ENCODE measurements at regions not wholly inside any gene's neighbourhood (a gene's known extent, or its start where the extent isn't known, plus 50 kb on each side); places are given as distances from the start of the nearest gene placed in this dataset.

GRCh38 chr4:112968451-112969159 lies 80.8 kb upstream of the ANK2 start:
- H3K27me3 Mint-ChIP-seq, result peaks cover 0 to 3% of the 10 kb centered on the region in 2 donors
- H3K27ac ChIP-seq (ENCODE audit: low read length), result no peak overlapping the region
- no peak overlapping the region for H3K4me3 Mint-ChIP-seq
- H3K36me3 Mint-ChIP-seq, result no peaks in the 10 kb centered on the region
- no peak for DNase-seq
- no peaks in the 10 kb centered on the region for H3K4me1 Mint-ChIP-seq
- H3K4me1 ChIP-seq (ENCODE audit: control insufficient read depth in 1 of 2, extremely low read depth in 1 of 2, insufficient read depth in 2 of 2, low read length in 2 of 2), result no peaks in the 10 kb centered on the region
- no peaks in the 10 kb centered on the region for H3K36me3 ChIP-seq (ENCODE audit: control insufficient read depth in 2 of 2, extremely low read depth in 1 of 2, insufficient read depth in 1 of 2, low read length in 1 of 2)
- ChIA-PET CTCF (no interaction called here), POLR2A (no interaction called here)
- H3K27ac Mint-ChIP-seq, result no peak overlapping the region
- H3K9me3 Mint-ChIP-seq, result peaks cover 4 to 8% (median 8%) of the 10 kb centered on the region in 3 donors
- no peaks in the 10 kb centered on the region for H3K27me3 ChIP-seq (replicated peaks in 1 of 2; ENCODE audit: control insufficient read depth in 2 of 2, extremely low read depth in 1 of 2, insufficient read depth in 2 of 2, low read length in 1 of 2)
- no peak for ATAC-seq (replicated peaks in 1 of 4)
- no peak overlapping the region for H3K4me3 ChIP-seq (ENCODE audit: control insufficient read depth in 1 of 2, extremely low read depth in 1 of 2, low read length in 1 of 2)
- H3K9me3 ChIP-seq, result no peaks in the 10 kb centered on the region

- ChIA-PET CTCF (no interaction called here), POLR2A (no interaction called here)
- no peak overlapping the region for H3K27ac Mint-ChIP-seq
- WGBS (ENCODE audit: insufficient coverage), result 90% methylated on average over 1 of the region's 2 CpGs
- no peak for DNase-seq
- ATAC-seq (replicated peaks in 1 of 4), result no peak
- no peak overlapping the region for H3K4me3 ChIP-seq (ENCODE audit: control insufficient read depth in 1 of 2, extremely low read depth in 1 of 2, low read length in 1 of 2)
- no peaks in the 10 kb centered on the region for H3K9me3 ChIP-seq
- H3K27me3 ChIP-seq (replicated peaks in 1 of 2; ENCODE audit: control insufficient read depth in 2 of 2, extremely low read depth in 1 of 2, insufficient read depth in 2 of 2, low read length in 1 of 2), result no peaks in the 10 kb centered on the region
- H3K9me3 Mint-ChIP-seq, result no peaks in the 10 kb centered on the region
- peaks cover 0 to 3% of the 10 kb centered on the region in 2 donors for H3K27me3 Mint-ChIP-seq
- no peaks in the 10 kb centered on the region for H3K36me3 ChIP-seq (ENCODE audit: control insufficient read depth in 2 of 2, extremely low read depth in 1 of 2, insufficient read depth in 1 of 2, low read length in 1 of 2)
- H3K36me3 Mint-ChIP-seq, result no peaks in the 10 kb centered on the region
- H3K4me1 Mint-ChIP-seq, result no peaks in the 10 kb centered on the region
- no peak overlapping the region for H3K4me3 Mint-ChIP-seq
- no peak overlapping the region for H3K27ac ChIP-seq (ENCODE audit: low read length)
- H3K4me1 ChIP-seq (ENCODE audit: control insufficient read depth in 1 of 2, extremely low read depth in 1 of 2, insufficient read depth in 2 of 2, low read length in 2 of 2), result no peaks in the 10 kb centered on the region
Observed at GRCh38 chr4:112970903-112971302, 78.5 kb upstream of the ANK2 start.

DNA sequence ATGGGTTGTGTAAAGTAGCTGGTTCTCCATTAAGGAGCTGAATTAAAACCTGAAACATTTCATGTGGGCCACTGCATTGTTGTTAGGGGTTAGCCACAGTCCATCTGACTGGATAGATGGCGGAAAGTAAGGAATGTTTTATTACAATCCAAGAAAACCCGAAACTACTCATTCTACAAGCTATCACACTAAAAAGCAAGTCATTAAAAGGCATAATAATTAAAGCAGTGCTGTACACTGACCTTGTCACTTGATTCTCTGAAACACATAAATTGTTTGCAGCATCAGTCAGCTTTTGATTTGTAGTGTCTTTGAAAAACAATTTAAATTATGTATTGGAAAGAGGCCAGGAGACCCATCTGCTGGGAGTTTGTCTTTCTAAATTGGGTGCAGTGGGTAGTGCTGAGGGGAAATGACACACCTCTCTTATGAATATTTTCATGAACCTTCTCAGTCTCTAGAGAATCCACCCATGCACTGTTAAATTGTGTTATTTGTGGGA lies 75.7 kb upstream of the ANK2 start:
- Histone ChIP-seq H3K27ac (ENCODE audit: low read length) (no peak overlapping the region), H3K27me3 (replicated peaks in 1 of 2; ENCODE audit: control insufficient read depth in 2 of 2, extremely low read depth in 1 of 2, insufficient read depth in 2 of 2, low read length in 1 of 2) (peaks cover 0 to under 1% of the 10 kb centered on the region in 2 experiments), H3K36me3 (ENCODE audit: control insufficient read depth in 2 of 2, extremely low read depth in 1 of 2, insufficient read depth in 1 of 2, low read length in 1 of 2) (no peaks in the 10 kb centered on the region), H3K4me3 (ENCODE audit: control insufficient read depth in 1 of 2, extremely low read depth in 1 of 2, low read length in 1 of 2) (no peak overlapping the region), H3K9me3 (no peaks in the 10 kb centered on the region), H3K4me1 (ENCODE audit: control insufficient read depth in 1 of 2, extremely low read depth in 1 of 2, insufficient read depth in 2 of 2, low read length in 2 of 2) (no peaks in the 10 kb centered on the region)
- Mint-ChIP-seq H3K4me3 (no peak overlapping the region), H3K27ac (no peak overlapping the region), H3K27me3 (peaks cover 0 to 1% of the 10 kb centered on the region in 2 donors), H3K4me1 (no peaks in the 10 kb centered on the region), H3K36me3 (no peaks in the 10 kb centered on the region), H3K9me3 (no peaks in the 10 kb centered on the region)
- no CpG with 5 or more reads among the region's 2 CpGs for WGBS (ENCODE audit: insufficient coverage)
- DNase-seq, result no peak
- ChIA-PET CTCF (interaction anchor here (0.5 to 0.7 kb wide), 3 partner anchors 10 to 133 kb away, joined by 3 to 4 read pairs (median 3); no protein-coding TSS in a partner anchor), POLR2A (no interaction called here)
- no peak for ATAC-seq (replicated peaks in 1 of 4)

GRCh38 chr4:112975567-112976355 lies 73.7 kb upstream of the ANK2 start:
- 60% methylated on average over 1 of the region's 6 CpGs for WGBS (ENCODE audit: insufficient coverage)
- Histone ChIP-seq H3K4me3 (ENCODE audit: control insufficient read depth in 1 of 2, extremely low read depth in 1 of 2, low read length in 1 of 2) (no peak overlapping the region), H3K27me3 (replicated peaks in 1 of 2; ENCODE audit: control insufficient read depth in 2 of 2, extremely low read depth in 1 of 2, insufficient read depth in 2 of 2, low read length in 1 of 2) (peaks cover 0 to 6% of the 10 kb centered on the region in 2 experiments), H3K36me3 (ENCODE audit: control insufficient read depth in 2 of 2, extremely low read depth in 1 of 2, insufficient read depth in 1 of 2, low read length in 1 of 2) (no peaks in the 10 kb centered on the region), H3K9me3 (no peaks in the 10 kb centered on the region), H3K27ac (ENCODE audit: low read length) (no peak overlapping the region), H3K4me1 (ENCODE audit: control insufficient read depth in 1 of 2, extremely low read depth in 1 of 2, insufficient read depth in 2 of 2, low read length in 2 of 2) (no peaks in the 10 kb centered on the region)
- Mint-ChIP-seq H3K4me3 (no peak overlapping the region), H3K27me3 (no peaks in the 10 kb centered on the region), H3K9me3 (no peaks in the 10 kb centered on the region), H3K4me1 (no peaks in the 10 kb centered on the region), H3K27ac (no peak overlapping the region), H3K36me3 (no peaks in the 10 kb centered on the region)
- DNase-seq, result no peak
- no peak for ATAC-seq (replicated peaks in 1 of 4)
- ChIA-PET POLR2A (no interaction called here), CTCF (no interaction called here)

DNA sequence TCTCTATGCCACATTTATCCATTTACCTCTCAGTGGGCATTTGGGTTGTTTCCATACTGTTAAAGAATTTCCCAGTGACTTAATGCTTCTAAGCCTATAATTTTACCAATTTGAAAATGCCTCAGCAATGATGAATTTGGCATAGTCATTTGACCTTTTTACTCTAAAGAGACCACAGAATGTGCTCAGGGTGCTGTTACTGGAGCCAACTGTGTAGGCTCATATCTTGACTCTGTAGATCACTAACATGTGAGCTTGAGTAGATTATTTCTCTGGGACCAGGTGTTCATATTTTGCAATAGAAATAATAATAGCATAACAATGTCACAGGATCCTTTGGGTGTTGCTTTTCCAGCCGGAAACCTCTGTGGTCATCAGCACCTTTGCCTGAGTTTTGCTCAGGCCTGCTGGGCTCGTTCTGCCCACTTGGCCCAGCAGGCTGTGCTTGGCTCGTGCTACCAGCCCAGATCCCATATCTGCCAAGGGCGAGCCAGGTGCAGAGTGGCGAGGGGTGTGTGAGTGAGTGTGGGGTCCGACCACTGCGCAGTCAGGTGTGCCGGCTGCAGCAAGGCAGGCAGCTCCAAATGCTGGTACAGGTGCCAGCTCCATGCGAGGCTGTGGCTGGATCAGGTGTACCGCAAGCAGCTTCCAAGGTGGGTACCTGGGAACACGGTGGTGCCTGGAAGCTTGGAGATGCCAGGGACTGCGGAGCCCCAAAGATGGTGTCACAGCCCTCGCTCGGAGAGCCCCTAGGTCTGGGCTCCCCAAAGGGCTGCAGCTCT lies 70.6 kb upstream of the ANK2 start:
- no peaks in the 10 kb centered on the region for H3K36me3 Mint-ChIP-seq
- Histone ChIP-seq H3K27ac (ENCODE audit: low read length) (no peak overlapping the region), H3K27me3 (replicated peaks in 1 of 2; ENCODE audit: control insufficient read depth in 2 of 2, extremely low read depth in 1 of 2, insufficient read depth in 2 of 2, low read length in 1 of 2) (peaks cover 0 to 6% of the 10 kb centered on the region in 2 experiments), H3K4me3 (ENCODE audit: control insufficient read depth in 1 of 2, extremely low read depth in 1 of 2, low read length in 1 of 2) (no peak overlapping the region), H3K4me1 (ENCODE audit: control insufficient read depth in 1 of 2, extremely low read depth in 1 of 2, insufficient read depth in 2 of 2, low read length in 2 of 2) (no peaks in the 10 kb centered on the region), H3K9me3 (no peaks in the 10 kb centered on the region), H3K36me3 (ENCODE audit: control insufficient read depth in 2 of 2, extremely low read depth in 1 of 2, insufficient read depth in 1 of 2, low read length in 1 of 2) (no peaks in the 10 kb centered on the region)
- WGBS (ENCODE audit: insufficient coverage), result 81% methylated on average over 14 of the region's 14 CpGs
- ChIA-PET CTCF (no interaction called here), POLR2A (no interaction called here)
- H3K4me1 Mint-ChIP-seq, result no peaks in the 10 kb centered on the region
- peaks cover 0 to 3% of the 10 kb centered on the region in 2 donors for H3K27me3 Mint-ChIP-seq
- DNase-seq (no peak), ATAC-seq (replicated peaks in 1 of 4) (no peak)
- no peak overlapping the region for H3K4me3 Mint-ChIP-seq
- no peak overlapping the region for H3K27ac Mint-ChIP-seq
- H3K9me3 Mint-ChIP-seq, result no peaks in the 10 kb centered on the region

GRCh38 chr4:112979881-112980421 lies 69.5 kb upstream of the ANK2 start:
- Mint-ChIP-seq H3K9me3 (no peaks in the 10 kb centered on the region), H3K27ac (no peak overlapping the region), H3K36me3 (no peaks in the 10 kb centered on the region), H3K4me3 (no peak overlapping the region), H3K4me1 (no peaks in the 10 kb centered on the region), H3K27me3 (peaks cover 1 to 3% of the 10 kb centered on the region in 2 donors)
- peaks cover 0 to 6% of the 10 kb centered on the region in 2 experiments for H3K27me3 ChIP-seq (replicated peaks in 1 of 2; ENCODE audit: control insufficient read depth in 2 of 2, extremely low read depth in 1 of 2, insufficient read depth in 2 of 2, low read length in 1 of 2)
- no peaks in the 10 kb centered on the region for H3K9me3 ChIP-seq
- 84% methylated on average over 12 of the region's 16 CpGs for WGBS (ENCODE audit: insufficient coverage)
- CTCF ChIA-PET, result no interaction called here
- POLR2A ChIA-PET, result no interaction called here
- no peak overlapping the region for H3K4me3 ChIP-seq (ENCODE audit: control insufficient read depth in 1 of 2, extremely low read depth in 1 of 2, low read length in 1 of 2)
- ATAC-seq (replicated peaks in 1 of 4) (no peak), DNase-seq (no peak)
- H3K27ac ChIP-seq (ENCODE audit: low read length), result no peak overlapping the region
- no peaks in the 10 kb centered on the region for H3K4me1 ChIP-seq (ENCODE audit: control insufficient read depth in 1 of 2, extremely low read depth in 1 of 2, insufficient read depth in 2 of 2, low read length in 2 of 2)
- H3K36me3 ChIP-seq (ENCODE audit: control insufficient read depth in 2 of 2, extremely low read depth in 1 of 2, insufficient read depth in 1 of 2, low read length in 1 of 2), result no peaks in the 10 kb centered on the region
